ENCODE measurements at regions not wholly inside any gene's neighbourhood (a gene's known extent, or its start where the extent isn't known, plus 50 kb on each side); places are given as distances from the start of the nearest gene placed in this dataset.

- Mint-ChIP-seq H3K4me1 (ENCODE audit: unreplicated experiment) (peaks cover 11% of the 10 kb centered on the region), H3K4me3 (ENCODE audit: unreplicated experiment) (no peak overlapping the region), H3K27ac (ENCODE audit: unreplicated experiment) (no peak overlapping the region), H3K9me3 (ENCODE audit: unreplicated experiment) (no peaks in the 10 kb centered on the region), H3K27me3 (ENCODE audit: unreplicated experiment) (no peaks in the 10 kb centered on the region), H3K36me3 (ENCODE audit: unreplicated experiment) (no peaks in the 10 kb centered on the region)
- DNase-seq (ENCODE audit: extremely low spot score, unreplicated experiment) = no peak
- no peak for TF ChIP-seq CTCF (IDR thresholded peaks at IDR 0.05)
Measured at GRCh38 chr6:133740816-133741215, 148.1 kb upstream of the TCF21 start.

- no peak overlapping the region for H3K4me3 Mint-ChIP-seq (ENCODE audit: unreplicated experiment)
- no peaks in the 10 kb centered on the region for H3K27me3 Mint-ChIP-seq (ENCODE audit: unreplicated experiment)
- H3K27ac Mint-ChIP-seq (ENCODE audit: unreplicated experiment) = no peak overlapping the region
- no peak for TF ChIP-seq CTCF (IDR thresholded peaks at IDR 0.05)
- H3K4me1 Mint-ChIP-seq (ENCODE audit: unreplicated experiment) = peaks cover 11% of the 10 kb centered on the region
- DNase-seq (ENCODE audit: extremely low spot score, unreplicated experiment) = no peak
- no peaks in the 10 kb centered on the region for H3K9me3 Mint-ChIP-seq (ENCODE audit: unreplicated experiment)
- H3K36me3 Mint-ChIP-seq (ENCODE audit: unreplicated experiment) = no peaks in the 10 kb centered on the region
Measured at GRCh38 chr6:133741375-133741861, 147.5 kb upstream of the TCF21 start.

GRCh38 chr6:133743621-133744020 lies 145.3 kb upstream of the TCF21 start:
- H3K27ac Mint-ChIP-seq (ENCODE audit: unreplicated experiment) = no peak overlapping the region
- H3K27me3 Mint-ChIP-seq (ENCODE audit: unreplicated experiment) = no peaks in the 10 kb centered on the region
- H3K4me3 Mint-ChIP-seq (ENCODE audit: unreplicated experiment) = no peak overlapping the region
- TF ChIP-seq CTCF (IDR thresholded peaks at IDR 0.05) = no peak
- no peaks in the 10 kb centered on the region for H3K9me3 Mint-ChIP-seq (ENCODE audit: unreplicated experiment)
- H3K4me1 Mint-ChIP-seq (ENCODE audit: unreplicated experiment) = peaks cover 11% of the 10 kb centered on the region
- no peaks in the 10 kb centered on the region for H3K36me3 Mint-ChIP-seq (ENCODE audit: unreplicated experiment)
- no peak for DNase-seq (ENCODE audit: extremely low spot score, unreplicated experiment)

- H3K36me3 Mint-ChIP-seq (ENCODE audit: unreplicated experiment) = no peaks in the 10 kb centered on the region
- DNase-seq (ENCODE audit: extremely low spot score, unreplicated experiment) = no peak
- TF ChIP-seq CTCF (IDR thresholded peaks at IDR 0.05) = no peak
- H3K4me3 Mint-ChIP-seq (ENCODE audit: unreplicated experiment) = no peak overlapping the region
- H3K9me3 Mint-ChIP-seq (ENCODE audit: unreplicated experiment) = no peaks in the 10 kb centered on the region
- no peaks in the 10 kb centered on the region for H3K27me3 Mint-ChIP-seq (ENCODE audit: unreplicated experiment)
- H3K4me1 Mint-ChIP-seq (ENCODE audit: unreplicated experiment) = peaks cover 7% of the 10 kb centered on the region
- no peak overlapping the region for H3K27ac Mint-ChIP-seq (ENCODE audit: unreplicated experiment)
Measured at GRCh38 chr6:133746417-133746770, 142.5 kb upstream of the TCF21 start.

- Mint-ChIP-seq H3K27me3 (ENCODE audit: unreplicated experiment) (no peaks in the 10 kb centered on the region), H3K36me3 (ENCODE audit: unreplicated experiment) (no peaks in the 10 kb centered on the region), H3K4me1 (ENCODE audit: unreplicated experiment) (peaks cover 25% of the 10 kb centered on the region), H3K9me3 (ENCODE audit: unreplicated experiment) (no peaks in the 10 kb centered on the region), H3K27ac (ENCODE audit: unreplicated experiment) (no peak overlapping the region), H3K4me3 (ENCODE audit: unreplicated experiment) (no peak overlapping the region)
- TF ChIP-seq CTCF (IDR thresholded peaks at IDR 0.05) = no peak
- no peak for DNase-seq (ENCODE audit: extremely low spot score, unreplicated experiment)
Measured at GRCh38 chr6:133748628-133749027, 140.3 kb upstream of the TCF21 start.

Measured in osteocyte (in vitro differentiated cells).